ENCODE measurements at regions not wholly inside any gene's neighbourhood (a gene's known extent, or its start where the extent isn't known, plus 50 kb on each side); places are given as distances from the start of the nearest gene placed in this dataset.
"Not testable (repeated sequence)": the region's sequence is repeated elsewhere in the genome, so short reads cannot be mapped to it uniquely, and the experiment has no call there.

DNA sequence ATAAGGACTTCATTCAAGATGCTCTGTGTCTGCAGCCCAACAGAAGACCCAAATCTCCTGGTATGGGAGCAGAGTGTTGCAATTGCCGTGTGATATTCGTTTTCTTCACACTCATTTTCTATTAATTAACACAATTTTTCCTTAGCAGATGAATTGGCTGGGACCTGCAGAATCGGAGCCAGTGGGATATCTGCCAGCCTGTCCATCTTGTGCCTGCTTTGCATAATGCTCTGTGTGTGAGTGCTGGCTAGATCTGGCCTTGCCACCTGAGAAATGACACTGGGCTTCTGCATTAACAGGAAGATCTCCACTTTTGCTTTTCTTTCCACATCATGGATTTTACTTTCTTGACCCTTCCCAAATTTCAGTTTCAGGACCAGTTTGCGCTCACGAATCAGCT, 70.4 kb upstream of the GPR158 start:
- Mint-ChIP-seq H3K27me3 (peaks cover 7 to 13% of the 10 kb centered on the region in 2 donors), H3K9me3 (peaks cover 0 to 5% of the 10 kb centered on the region in 2 donors), H3K36me3 (no peaks in the 10 kb centered on the region), H3K4me3 (no peak overlapping the region), H3K27ac (no peak overlapping the region), H3K4me1 (no peaks in the 10 kb centered on the region)
- ATAC-seq (replicated peaks): no peak
- DNase-seq: no peak

- Mint-ChIP-seq H3K27ac (no peak overlapping the region), H3K4me1 (no peaks in the 10 kb centered on the region), H3K27me3 (peaks cover 7 to 13% of the 10 kb centered on the region in 2 donors), H3K4me3 (no peak overlapping the region), H3K36me3 (no peaks in the 10 kb centered on the region), H3K9me3 (peaks cover 0 to 5% of the 10 kb centered on the region in 2 donors)
- ATAC-seq (replicated peaks): no peak
- DNase-seq: no peak
Observed at GRCh38 chr10:25105262-25105661, 69.5 kb upstream of the GPR158 start.

DNA sequence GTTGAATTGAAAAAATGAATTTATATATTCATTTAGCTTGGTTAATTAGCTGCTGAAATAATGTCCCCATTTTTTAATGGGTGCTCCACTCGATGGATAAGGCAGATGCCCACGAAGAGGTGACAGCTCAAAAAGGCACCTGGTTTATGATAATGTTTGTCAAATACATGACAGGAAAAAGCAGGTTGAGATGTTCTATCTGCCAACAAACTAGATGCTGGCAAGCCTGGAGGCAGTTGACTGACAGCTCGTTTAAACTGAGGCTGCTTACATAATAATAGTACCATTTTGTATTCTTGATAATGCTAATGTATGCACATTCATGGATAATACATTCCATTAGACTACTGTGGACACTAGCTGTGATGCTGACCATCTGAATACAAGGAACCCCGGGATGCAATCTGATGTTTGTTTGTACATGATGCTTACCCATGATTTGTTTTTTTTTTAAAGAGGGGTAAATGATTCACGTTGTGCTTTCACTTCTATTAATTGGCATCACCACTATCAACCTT, 69.0 kb upstream of the GPR158 start:
- Mint-ChIP-seq H3K9me3 (peaks cover 0 to 5% of the 10 kb centered on the region in 2 donors), H3K27me3 (peaks cover 7 to 13% of the 10 kb centered on the region in 2 donors), H3K4me3 (no peak overlapping the region), H3K27ac (no peak overlapping the region), H3K4me1 (no peaks in the 10 kb centered on the region), H3K36me3 (no peaks in the 10 kb centered on the region)
- no peak for DNase-seq
- ATAC-seq (replicated peaks): no peak

DNA sequence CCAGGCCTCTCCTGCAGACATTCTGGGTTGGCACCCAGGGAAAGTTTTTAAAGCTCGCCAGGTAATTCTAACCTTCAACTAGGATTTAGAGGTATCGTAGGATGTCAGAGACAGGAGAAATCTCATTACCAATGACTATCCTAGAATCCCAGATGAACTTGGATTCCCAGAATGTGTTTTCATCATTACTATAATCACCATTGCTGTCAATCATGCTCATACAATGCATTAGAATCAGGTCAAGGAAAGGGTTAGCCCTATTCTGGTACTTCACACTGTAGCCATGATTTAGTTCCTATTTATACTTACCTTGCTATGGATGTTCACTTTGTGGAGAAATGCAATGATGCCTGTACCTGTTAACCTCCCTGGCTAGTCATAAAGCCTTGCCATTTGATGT, 67.0 kb upstream of the GPR158 start:
- ATAC-seq (replicated peaks): no peak
- H3K27me3 Mint-ChIP-seq: peaks cover 4 to 7% of the 10 kb centered on the region in 2 donors
- H3K4me3 Mint-ChIP-seq: no peak overlapping the region
- peaks cover 0 to 5% of the 10 kb centered on the region in 2 donors for H3K9me3 Mint-ChIP-seq
- H3K27ac Mint-ChIP-seq: no peak overlapping the region
- no peak for DNase-seq
- H3K36me3 Mint-ChIP-seq: no peaks in the 10 kb centered on the region
- no peaks in the 10 kb centered on the region for H3K4me1 Mint-ChIP-seq

DNA sequence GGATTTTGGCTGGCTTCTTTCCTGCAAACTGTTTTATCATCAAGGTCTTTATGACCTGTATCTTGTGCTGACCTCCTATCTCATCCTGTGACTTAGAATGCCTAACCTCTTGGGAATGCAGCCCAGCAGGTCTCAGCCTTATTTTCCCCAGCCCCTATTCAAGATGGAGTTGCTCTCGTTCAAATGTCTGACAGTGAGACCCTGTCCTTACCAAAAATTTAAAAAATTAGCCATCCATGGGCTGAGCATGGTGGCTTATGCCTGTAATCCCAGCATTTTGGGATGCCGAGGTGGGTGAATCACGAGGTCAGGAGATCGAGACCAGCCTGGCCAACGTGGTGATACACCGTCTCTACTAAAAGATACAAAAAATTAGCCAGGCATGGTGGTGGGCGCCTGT, 64.9 kb upstream of the GPR158 start:
- not testable (repeated sequence) for H3K27me3 Mint-ChIP-seq; H3K4me1 Mint-ChIP-seq; DNase-seq; H3K4me3 Mint-ChIP-seq; ATAC-seq (replicated peaks); H3K27ac Mint-ChIP-seq; H3K9me3 Mint-ChIP-seq; H3K36me3 Mint-ChIP-seq

GRCh38 chr10:25112016-25112415, 62.8 kb upstream of the GPR158 start:
- no peak overlapping the region for H3K27ac Mint-ChIP-seq

GRCh38 chr10:25113191-25114035, 61.4 kb upstream of the GPR158 start:
- peaks cover 0 to 5% of the 10 kb centered on the region in 2 donors for H3K4me1 Mint-ChIP-seq
- peaks cover 15 to 16% of the 10 kb centered on the region in 2 donors for H3K27me3 Mint-ChIP-seq

More at GRCh38 chr10:25112016-25112415, 62.8 kb upstream of the GPR158 start:
- H3K36me3 Mint-ChIP-seq: no peaks in the 10 kb centered on the region
- peaks cover 7 to 11% of the 10 kb centered on the region in 2 donors for H3K27me3 Mint-ChIP-seq
- peaks cover 0 to 3% of the 10 kb centered on the region in 2 donors for H3K9me3 Mint-ChIP-seq
- ATAC-seq (replicated peaks): no peak
- DNase-seq: no peak
- H3K4me1 Mint-ChIP-seq: peaks cover 0 to 5% of the 10 kb centered on the region in 2 donors
- no peak overlapping the region for H3K4me3 Mint-ChIP-seq

DNA sequence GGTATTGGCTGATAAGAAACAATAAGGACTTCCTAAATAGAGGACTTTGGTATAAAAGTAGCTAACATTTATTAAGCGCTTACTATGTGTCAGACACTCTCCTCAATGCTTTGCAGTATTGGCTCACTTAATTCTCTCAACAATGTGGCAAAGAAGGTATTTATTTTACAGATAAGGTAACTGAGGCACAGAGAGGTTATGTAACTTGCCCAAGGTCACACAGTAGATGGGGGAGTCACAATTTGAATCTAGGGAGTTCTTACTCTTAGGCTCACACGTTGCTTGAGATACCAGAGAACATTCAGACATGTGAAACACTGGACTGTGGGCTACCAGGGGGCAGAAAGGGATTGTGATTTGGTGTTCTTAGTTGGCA, 60.8 kb upstream of the GPR158 start:
- no peak for ATAC-seq (replicated peaks)
- H3K4me1 Mint-ChIP-seq: peaks cover 0 to 5% of the 10 kb centered on the region in 2 donors

More at GRCh38 chr10:25113191-25114035, 61.4 kb upstream of the GPR158 start:
- peaks cover 0 to 3% of the 10 kb centered on the region in 2 donors for H3K9me3 Mint-ChIP-seq
- no peak overlapping the region for H3K4me3 Mint-ChIP-seq
- no peaks in the 10 kb centered on the region for H3K36me3 Mint-ChIP-seq
- DNase-seq (peak; percentile 43), ATAC-seq (replicated peaks) (peak; percentile 88 to 95)
- no peak overlapping the region for H3K27ac Mint-ChIP-seq

DNA sequence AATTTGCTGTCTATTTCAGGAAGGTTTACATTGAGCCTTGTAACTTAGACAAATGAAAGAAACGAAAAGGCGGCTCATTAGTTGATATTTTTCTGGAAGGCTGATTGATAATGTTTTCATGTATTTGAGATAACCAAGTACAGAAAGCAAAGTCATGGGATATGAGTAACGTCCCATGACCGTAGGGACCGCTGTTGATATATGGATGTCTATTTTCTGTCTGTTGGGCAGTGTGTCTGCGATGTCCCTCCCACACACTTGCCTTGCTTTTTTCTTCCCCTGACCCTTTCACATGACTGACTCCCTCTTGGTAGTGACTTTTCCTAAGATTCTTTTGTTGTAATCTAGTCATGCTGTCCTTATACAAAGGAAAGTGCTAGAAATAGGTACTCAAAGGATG, 57.0 kb upstream of the GPR158 start:
- no peak overlapping the region for H3K27ac Mint-ChIP-seq
- no peak overlapping the region for H3K4me3 Mint-ChIP-seq
- no peaks in the 10 kb centered on the region for H3K36me3 Mint-ChIP-seq
- DNase-seq: no peak
- ATAC-seq (replicated peaks): no peak
- H3K4me1 Mint-ChIP-seq: peaks cover 0 to 5% of the 10 kb centered on the region in 2 donors
- H3K27me3 Mint-ChIP-seq: peaks cover 10 to 19% of the 10 kb centered on the region in 2 donors
- H3K9me3 Mint-ChIP-seq: peaks cover 0 to 2% of the 10 kb centered on the region in 2 donors

More for the DNA sequence above, 60.8 kb upstream of the GPR158 start:
- H3K4me3 Mint-ChIP-seq: no peak overlapping the region
- H3K36me3 Mint-ChIP-seq: no peaks in the 10 kb centered on the region
- no peak for DNase-seq
- H3K27ac Mint-ChIP-seq: no peak overlapping the region
- peaks cover 0 to 2% of the 10 kb centered on the region in 2 donors for H3K9me3 Mint-ChIP-seq
- H3K27me3 Mint-ChIP-seq: peaks cover 13 to 15% of the 10 kb centered on the region in 2 donors

DNA sequence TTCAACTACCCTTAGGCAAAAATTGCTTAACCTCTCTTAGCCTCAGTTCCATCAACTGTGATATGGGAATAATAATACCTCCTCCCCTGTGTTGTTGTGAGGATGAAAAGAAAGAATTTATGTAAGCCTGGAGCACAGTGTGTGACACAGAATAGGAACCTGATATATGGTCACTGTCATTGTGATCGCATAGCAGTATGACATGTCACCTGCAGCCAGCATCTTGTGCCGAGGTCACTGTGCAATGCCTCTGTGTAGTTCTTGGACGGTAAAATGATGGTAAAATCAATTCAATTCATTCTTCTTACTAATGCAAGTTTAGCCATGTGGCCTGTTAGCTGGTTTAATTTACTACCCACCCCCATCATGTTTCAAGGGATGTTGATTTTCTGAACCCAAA, 54.6 kb upstream of the GPR158 start:
- Mint-ChIP-seq H3K27ac (no peak overlapping the region), H3K36me3 (no peaks in the 10 kb centered on the region), H3K27me3 (peaks cover 10 to 12% of the 10 kb centered on the region in 2 donors), H3K4me1 (no peaks in the 10 kb centered on the region), H3K9me3 (peaks cover 0 to 2% of the 10 kb centered on the region in 2 donors), H3K4me3 (no peak overlapping the region)
- DNase-seq (no peak), ATAC-seq (replicated peaks) (no peak)
